Daoy (cell line): ENCODE measurements at regions not wholly inside any gene's neighbourhood (a gene's known extent, or its start where the extent isn't known, plus 50 kb on each side); places are given as distances from the start of the nearest gene placed in this dataset.

Experiments
- DNase-seq: peaks from one replicate; pipeline ENCODE4 v3.0.0-alpha.2; 2015; ENCODE audit warnings: low read depth

- no peak for DNase-seq
These were observed 286.0 kb upstream of the ZPLD1 start for GRCh38 chr3:102148598-102149337.

- DNase-seq, result no peak
These were observed 282.9 kb upstream of the ZPLD1 start for GRCh38 chr3:102151935-102152334.

- peak; percentile 89 for DNase-seq
These were observed 278.4 kb upstream of the ZPLD1 start for GRCh38 chr3:102156426-102156825.

GRCh38 chr3:102158080-102158740, 276.6 kb upstream of the ZPLD1 start:
- DNase-seq, result no peak

GRCh38 chr3:102159810-102160451, 274.9 kb upstream of the ZPLD1 start:
- no peak for DNase-seq

- no peak for DNase-seq
These were observed 273.3 kb upstream of the ZPLD1 start for GRCh38 chr3:102161384-102162006.

- DNase-seq, result no peak
These were observed 272.6 kb upstream of the ZPLD1 start for GRCh38 chr3:102162251-102162650.

GRCh38 chr3:102163039-102163817, 271.6 kb upstream of the ZPLD1 start:
- peak; percentile 75 for DNase-seq

GRCh38 chr3:102163818-102164154, 271.0 kb upstream of the ZPLD1 start:
- DNase-seq, result no peak

GRCh38 chr3:102165367-102165766, 269.4 kb upstream of the ZPLD1 start:
- DNase-seq, result peak; percentile 60

GRCh38 chr3:102169915-102170479, 264.8 kb upstream of the ZPLD1 start:
- DNase-seq, result no peak

GRCh38 chr3:102170545-102170944, 264.3 kb upstream of the ZPLD1 start:
- DNase-seq, result no peak

GRCh38 chr3:102174312-102174712, 260.5 kb upstream of the ZPLD1 start:
- peak; percentile 55 for DNase-seq

GRCh38 chr3:102174832-102175374, 259.9 kb upstream of the ZPLD1 start:
- no peak for DNase-seq

- DNase-seq, result no peak
These were observed 258.3 kb upstream of the ZPLD1 start for GRCh38 chr3:102176333-102177050.

- no peak for DNase-seq
These were observed 257.6 kb upstream of the ZPLD1 start for GRCh38 chr3:102177075-102177755.

- DNase-seq, result no peak
These were observed 256.0 kb upstream of the ZPLD1 start for GRCh38 chr3:102178817-102179216.

- no peak for DNase-seq
These were observed 255.3 kb upstream of the ZPLD1 start for GRCh38 chr3:102179326-102180177.
